CD4-positive, alpha-beta T cell treated with Interleukin-4 for 4 hours (primary cell): ENCODE measurements at regions not wholly inside any gene's neighbourhood (a gene's known extent, or its start where the extent isn't known, plus 50 kb on each side); places are given as distances from the start of the nearest gene placed in this dataset.

ENCODE experiments used
- DNase-seq: peaks from one replicate; pipeline ENCODE4 v3.0.0-alpha.2; 2020

DNA sequence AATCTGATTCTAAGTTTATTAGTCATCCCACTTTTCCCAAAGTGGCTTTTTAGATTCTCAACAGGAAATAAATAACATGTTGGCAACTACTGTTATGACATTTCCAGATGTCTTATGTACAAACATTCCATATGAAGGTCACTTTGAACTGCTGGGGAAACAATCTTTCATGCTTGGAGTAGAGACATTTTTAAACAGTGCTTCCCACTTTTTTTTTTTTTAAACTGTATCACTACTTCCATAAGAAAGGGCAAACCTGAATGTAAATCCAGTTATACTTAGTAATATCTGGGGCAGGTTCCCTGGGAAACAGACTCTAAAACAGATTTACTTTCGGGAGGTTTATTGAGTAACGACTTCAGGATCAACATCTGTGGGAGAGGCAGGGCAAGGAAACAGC lies 473.8 kb downstream of the TAFA4 start:
- no peak for DNase-seq

DNA sequence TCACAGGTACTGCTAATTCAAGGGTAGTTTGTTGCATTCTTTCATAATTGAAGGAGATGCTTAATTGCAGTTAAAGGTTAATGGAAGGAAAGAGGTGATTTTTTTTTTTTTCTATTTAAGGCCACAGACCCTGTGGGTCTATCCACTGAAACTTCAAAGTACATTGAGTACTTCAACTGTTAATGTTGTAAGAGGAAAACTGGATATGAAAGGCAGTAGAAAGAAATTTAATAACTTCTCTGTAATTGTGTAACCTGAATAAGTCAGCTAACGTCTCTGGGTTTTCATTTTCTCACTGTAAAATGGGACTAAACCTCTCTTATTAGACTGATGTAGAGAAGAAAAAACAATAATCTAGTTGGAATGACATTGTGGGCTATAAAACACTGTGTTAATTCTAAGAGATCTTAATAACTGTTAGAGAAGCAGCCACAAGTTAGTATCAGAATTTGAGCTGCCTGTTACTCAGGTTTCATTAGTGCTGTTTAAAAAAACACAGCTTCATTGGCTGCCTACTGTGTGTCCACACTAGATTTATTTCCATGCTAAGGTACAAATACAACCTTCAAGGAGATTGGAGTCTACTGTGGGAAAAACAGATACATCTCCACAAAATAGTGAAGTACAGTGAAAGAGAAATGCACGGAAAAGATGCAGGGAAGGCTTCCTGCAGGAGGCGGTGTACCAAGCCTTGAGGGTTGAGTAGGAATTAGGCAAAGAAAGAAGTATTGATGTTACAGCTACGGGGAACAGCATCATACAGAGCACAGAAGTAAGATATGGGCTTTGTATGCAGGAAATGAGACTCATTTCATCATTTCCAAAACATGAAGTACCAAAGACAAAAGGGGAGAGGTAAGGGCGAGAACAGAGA lies 483.6 kb downstream of the TAFA4 start:
- no peak for DNase-seq

DNA sequence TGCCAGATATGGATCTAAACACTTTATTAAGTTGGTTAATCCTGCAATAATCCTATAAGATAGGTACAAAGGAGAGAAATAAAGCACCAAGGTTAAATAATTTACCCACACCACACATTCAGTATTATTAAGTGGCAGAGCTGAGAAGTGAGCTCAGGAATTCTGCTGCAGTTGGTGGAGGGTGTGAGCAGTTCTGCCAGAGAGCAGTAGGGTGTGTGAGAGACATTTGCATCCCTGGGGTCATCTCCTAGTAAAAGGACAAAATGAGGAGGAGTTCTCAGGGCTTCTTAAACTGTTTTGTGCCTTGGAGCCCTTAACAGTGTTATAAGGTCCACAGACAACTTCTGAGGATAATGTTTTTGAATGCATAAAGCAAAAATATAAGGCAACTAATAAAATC lies 484.5 kb downstream of the TAFA4 start:
- DNase-seq: no peak

DNA sequence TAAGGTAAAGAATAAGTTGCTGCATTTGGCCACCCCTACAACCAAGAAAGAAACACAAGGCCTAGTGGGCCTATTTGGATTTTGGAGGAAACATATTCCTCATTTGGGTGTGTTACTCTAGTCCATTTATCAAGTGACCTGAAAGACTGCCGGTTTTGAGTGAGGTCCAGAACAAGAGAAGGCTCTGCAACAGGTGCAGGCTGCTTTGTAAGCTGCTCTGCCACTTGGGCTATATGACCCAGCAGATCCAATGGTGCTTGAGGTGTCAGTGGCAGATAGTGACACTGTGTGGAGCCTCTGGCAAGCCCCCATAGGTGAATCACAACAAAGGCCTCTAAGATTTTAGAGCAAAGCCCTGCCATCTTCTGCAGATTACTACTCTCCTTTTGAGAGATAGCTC lies 491.3 kb downstream of the TAFA4 start:
- no peak for DNase-seq

GRCh38 chr3:68436619-68437401 lies 495.5 kb downstream of the TAFA4 start:
- no peak for DNase-seq

DNA sequence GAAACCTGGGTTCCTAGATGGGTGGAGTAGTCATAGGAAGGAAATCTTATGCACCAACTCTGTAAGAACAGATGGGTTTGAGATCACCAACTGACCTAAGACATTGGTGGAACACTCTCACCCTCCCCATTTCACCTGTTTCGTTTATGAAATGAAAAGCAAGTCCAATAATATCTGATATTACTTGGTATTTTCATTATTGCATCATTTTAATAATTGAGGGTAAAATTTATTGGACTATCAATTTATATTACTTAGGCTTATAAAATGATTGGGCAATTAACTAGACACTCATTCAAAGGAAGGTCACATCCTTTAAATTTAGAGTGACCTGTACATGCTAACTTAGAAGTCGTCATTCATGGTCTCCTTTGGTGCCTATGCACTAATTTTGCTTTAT lies 503.9 kb downstream of the TAFA4 start:
- no peak for DNase-seq

DNA sequence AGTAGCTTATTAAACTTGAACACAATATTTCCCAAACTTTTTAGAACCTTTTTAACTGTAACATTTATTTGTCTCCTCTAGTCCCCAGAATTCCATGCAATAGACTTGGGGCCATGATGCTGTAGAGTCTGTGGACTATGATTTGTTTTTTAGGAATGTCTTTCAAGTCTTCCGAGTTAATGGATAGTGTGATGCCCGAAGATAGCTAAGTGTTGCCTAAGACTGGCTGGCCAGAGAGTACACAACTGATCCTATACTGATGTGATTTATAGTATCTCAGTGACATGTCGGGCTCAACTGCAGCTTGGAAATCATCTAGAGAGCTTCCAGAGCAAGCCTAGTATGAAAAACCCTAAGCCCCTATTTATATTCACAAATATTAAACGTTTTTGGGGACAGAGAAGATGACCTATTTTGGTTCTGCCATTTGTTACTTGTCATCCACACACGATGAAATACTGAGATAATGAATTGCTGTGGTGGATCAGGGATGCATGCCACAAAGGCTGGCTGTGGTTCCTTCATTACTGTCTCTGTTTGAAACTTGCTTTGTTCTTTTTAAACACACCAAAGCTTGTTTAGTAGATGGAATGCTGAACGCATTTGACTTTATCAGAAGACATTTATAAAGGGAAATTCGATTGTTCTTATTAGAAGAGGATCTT lies 507.4 kb downstream of the TAFA4 start:
- no peak for DNase-seq

DNA sequence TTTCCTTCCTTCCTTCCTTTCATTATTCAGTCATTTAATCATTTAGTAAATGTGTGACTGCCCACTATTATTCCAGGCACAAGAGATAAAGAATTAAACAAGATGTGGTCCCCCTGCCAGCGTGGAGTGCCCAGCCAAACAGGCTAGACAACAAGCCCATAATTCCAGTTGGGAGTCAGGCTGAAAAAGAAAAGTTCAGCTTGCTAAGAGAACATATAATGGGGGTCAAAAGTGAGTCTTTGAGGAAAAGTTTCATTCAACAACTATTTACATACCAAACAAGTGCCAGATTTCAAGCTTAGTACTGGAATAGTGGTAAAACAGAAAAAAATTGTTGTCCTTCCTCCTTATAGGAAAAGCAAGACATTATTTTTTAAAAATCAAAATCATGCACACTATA lies 523.7 kb downstream of the TAFA4 start:
- no peak for DNase-seq

- DNase-seq: no peak
Observed at GRCh38 chr3:68403741-68404140, 528.6 kb downstream of the TAFA4 start.

DNA sequence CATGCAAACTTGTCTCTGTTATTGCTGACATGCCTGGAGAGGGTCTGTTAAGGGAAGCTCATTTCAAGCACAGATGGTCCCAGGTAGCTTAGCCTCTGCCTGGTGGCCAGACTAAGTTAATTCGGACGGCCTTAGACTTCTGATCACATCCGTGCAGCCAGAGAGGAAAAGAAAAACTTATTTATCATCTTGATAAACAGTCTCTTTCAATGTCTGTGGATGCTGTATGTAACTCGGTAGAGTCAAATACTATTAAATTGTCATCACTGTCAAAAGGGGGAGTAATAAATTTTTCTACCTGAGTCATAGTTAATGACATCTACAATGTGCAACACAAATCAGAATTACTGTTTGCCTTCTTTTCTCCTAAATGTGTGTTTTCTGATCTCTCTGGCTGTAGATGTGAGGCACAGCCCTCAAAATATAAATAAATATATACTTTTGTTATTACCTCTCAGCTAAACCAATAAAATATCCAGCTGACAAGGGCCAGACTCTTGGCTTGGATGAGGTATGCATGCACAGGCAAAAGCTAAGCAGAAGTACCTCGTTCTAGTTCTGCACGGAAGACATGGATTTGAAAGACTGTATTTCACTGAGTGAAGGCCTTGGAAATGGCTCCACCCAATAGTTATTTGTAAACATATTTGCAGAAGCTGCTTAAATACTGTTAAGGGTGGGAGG lies 530.0 kb downstream of the TAFA4 start:
- DNase-seq: no peak

- DNase-seq: no peak
Observed at GRCh38 chr3:68378631-68379030, 553.7 kb downstream of the TAFA4 start.

DNA sequence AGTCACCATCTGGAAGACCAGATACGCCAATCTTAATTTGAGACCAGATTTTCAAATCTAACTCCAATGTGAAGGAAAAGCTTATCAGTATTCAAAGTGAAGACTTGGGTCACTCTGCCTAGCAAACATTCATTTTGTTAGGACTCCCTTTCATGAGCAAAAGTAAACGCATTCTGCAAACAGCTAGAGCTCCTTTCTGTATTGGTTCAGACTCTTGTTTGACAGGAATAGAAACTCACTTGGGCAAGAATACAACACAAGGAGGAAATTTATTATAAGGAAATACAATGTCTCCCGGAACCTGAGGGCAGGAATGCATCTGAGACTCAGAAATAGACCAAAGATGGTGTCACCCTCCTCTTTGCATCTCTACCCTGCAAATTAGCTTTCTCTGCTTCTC lies 558.6 kb downstream of the TAFA4 start:
- no peak for DNase-seq

DNA sequence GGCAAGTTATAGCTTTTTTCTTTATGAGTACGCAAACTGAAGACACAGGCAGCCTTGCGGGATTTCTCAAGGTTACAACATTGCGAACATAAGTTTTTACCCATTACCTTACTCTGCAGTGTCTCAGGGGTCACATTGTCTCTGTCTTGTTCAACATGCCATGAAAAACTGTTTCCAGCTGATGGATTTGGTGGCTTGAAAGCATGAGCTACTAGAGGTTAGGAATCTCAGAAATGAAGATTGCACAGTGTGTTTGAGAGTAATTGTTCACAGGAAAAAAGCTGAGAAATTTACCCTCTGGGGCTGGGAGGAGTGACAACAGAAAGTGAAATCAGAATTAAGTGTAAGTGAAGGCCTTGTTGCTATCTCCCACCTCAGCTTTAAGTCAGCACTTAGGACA lies 568.6 kb downstream of the TAFA4 start:
- no peak for DNase-seq

DNA sequence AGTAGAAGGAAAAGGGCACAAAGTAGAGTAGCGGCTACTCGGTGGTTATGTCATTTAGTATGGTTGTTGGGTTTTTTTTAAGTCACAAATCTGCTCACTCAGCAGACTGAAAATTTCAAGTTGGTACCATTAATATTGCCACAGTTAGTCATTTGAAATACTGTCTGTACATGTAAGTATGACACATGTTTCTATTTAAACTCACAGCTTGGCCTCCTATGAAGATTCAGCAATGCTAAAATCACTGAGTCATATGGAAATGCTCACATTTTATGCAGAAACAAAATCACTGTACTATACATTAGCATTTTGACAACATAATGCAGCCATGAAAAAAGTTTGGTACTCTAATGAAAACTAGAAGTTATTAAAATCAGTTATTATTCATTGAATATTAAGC lies 571.9 kb downstream of the TAFA4 start:
- no peak for DNase-seq

DNA sequence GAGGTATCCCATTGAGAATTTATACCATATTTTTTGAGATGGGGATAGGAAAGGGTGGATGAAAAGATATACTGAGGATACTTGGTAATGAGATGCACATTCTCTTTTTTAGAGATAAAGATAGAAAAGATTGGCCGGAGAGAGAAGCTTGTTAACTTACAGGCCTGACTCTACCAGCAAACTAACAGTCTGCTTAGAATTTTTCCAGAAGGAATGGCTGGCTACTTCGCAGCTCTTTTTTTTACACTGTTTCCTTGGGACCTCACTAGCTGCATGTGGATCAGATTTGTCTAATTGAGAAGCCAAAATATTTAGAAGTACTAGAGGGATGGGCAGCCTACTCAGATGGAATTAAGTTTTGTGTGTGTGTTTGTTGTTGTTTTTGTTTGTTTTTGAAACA lies 586.6 kb downstream of the TAFA4 start:
- DNase-seq: no peak

DNA sequence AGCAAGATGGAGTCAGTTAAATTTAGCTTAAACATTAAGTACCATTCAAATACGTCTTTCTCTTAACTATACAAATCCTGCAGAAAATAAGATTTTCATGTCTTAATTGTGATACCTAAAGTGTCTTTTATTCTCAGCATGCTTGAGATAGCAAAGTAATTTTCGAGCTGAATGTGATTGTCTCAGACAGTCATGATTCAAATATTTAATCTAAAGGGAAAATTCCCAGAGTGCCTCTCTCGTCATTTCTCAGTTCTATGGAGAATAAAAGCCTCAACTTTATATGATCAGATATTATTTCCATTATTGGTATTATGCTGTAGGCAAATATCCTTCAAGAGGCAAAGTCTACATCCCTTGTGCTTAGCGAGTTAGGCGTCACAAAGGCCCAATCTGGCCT lies 589.9 kb downstream of the TAFA4 start:
- no peak for DNase-seq

- DNase-seq: no peak
Observed at GRCh38 chr3:68336042-68336441, 596.3 kb downstream of the TAFA4 start.

- no peak for DNase-seq
Observed at GRCh38 chr3:68334367-68334986, 597.9 kb downstream of the TAFA4 start.

- no peak for DNase-seq
Observed at GRCh38 chr3:68328049-68328448, 604.3 kb downstream of the TAFA4 start.

GRCh38 chr3:68315964-68316363 lies 616.4 kb downstream of the TAFA4 start:
- DNase-seq: no peak

- DNase-seq: no peak
Observed at GRCh38 chr3:68315546-68315945, 616.8 kb downstream of the TAFA4 start.

DNA sequence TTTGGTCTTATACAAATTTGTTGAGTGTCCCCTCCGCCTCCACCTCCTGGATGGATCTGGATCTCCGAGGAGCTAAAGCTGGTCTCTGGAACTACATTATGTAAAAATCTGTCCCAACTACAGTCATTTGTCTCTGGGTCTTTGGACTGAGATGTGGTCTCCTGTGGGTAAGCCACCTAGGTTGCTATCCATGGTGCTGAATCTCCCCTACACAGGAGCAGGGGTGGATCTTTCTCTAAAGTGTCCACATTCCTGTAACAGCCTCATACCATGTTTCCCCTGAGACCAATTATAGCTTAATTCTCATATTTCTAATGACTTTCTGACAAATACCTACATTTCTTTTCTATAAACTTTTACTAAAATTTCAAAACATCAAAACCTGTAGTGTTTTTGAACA lies 625.8 kb downstream of the TAFA4 start:
- no peak for DNase-seq

DNA sequence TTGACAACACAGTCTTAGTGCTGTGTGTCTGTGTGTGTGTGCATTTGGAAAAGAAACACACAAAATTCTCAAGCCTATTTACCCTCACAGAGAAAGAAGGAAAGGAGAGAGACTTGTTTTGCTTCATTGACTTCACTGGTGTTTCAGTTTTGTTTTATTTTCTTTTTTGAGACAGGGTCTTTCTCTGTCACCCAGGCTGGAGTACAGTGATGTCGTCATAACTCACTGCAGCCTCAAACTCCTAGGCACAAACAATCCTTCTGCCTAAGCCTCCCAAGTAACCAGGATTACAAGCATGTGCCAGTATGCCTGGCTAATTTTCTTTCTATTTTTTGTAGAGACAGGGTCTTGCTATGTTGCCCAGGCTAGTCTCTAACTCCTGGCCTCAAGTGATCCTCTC lies 636.9 kb downstream of the TAFA4 start:
- no peak for DNase-seq
